Prostate gland (tissue), 2 donors: ENCODE measurements at regions not wholly inside any gene's neighbourhood (a gene's known extent, or its start where the extent isn't known, plus 50 kb on each side); places are given as distances from the start of the nearest gene placed in this dataset.
"Not testable (repeated sequence)": the region's sequence is repeated elsewhere in the genome, so short reads cannot be mapped to it uniquely, and the experiment has no call there.

Source experiments
- POLR2AphosphoS5 ChIP-seq: sonication (generic); formaldehyde crosslinking; IDR thresholded peaks from one replicate; pipeline ENCODE4 v1.6.1; 2017; ENCODE audit warnings: antibody characterized with exemption
- TF ChIP-seq, protein P1 (sequence below), 4 experiments: fragments of 200-600 bp in 2 of 4; fragments of 450-650 bp in 2 of 4; sonication (generic) in 2 of 4; IDR thresholded peaks; 1 replicate in 3 of 4; 2 replicates in 1 of 4; pipeline ENCODE4 v1.5.1; 2016 to 2019; ENCODE audit warnings: antibody characterized with exemption in 4 of 4, mild to moderate bottlenecking in 2 of 4, moderate library complexity in 2 of 4

DNA sequence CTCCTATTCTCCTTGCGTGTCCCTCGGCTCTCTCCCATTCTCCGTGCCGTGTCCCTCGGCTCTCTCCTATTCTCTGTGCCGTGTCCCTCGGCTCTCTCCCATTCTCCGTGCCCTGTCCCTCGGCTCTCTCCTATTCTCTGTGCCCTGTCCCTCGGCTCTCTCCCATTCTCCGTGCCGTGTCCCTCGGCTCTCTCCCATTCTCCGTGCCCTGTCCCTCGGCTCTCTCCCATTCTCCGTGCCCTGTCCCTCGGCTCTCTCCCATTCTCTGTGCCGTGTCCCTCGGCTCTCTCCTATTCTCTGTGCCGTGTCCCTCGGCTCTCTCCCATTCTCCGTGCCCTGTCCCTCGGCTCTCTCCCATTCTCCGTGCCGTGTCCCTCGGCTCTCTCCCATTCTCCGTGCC is 94.1 kb upstream of the FRG1 start:
- not testable (repeated sequence) for TF ChIP-seq POLR2AphosphoS5
- TF ChIP-seq, protein P1, sequence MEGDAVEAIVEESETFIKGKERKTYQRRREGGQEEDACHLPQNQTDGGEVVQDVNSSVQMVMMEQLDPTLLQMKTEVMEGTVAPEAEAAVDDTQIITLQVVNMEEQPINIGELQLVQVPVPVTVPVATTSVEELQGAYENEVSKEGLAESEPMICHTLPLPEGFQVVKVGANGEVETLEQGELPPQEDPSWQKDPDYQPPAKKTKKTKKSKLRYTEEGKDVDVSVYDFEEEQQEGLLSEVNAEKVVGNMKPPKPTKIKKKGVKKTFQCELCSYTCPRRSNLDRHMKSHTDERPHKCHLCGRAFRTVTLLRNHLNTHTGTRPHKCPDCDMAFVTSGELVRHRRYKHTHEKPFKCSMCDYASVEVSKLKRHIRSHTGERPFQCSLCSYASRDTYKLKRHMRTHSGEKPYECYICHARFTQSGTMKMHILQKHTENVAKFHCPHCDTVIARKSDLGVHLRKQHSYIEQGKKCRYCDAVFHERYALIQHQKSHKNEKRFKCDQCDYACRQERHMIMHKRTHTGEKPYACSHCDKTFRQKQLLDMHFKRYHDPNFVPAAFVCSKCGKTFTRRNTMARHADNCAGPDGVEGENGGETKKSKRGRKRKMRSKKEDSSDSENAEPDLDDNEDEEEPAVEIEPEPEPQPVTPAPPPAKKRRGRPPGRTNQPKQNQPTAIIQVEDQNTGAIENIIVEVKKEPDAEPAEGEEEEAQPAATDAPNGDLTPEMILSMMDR (IDR thresholded peaks at IDR 0.05), result not testable (repeated sequence)
